Activated CD8-positive, alpha-beta memory T cell treated with anti-CD3 and anti-CD28 coated beads for 36 hours (primary cell): ENCODE measurements at regions not wholly inside any gene's neighbourhood (a gene's known extent, or its start where the extent isn't known, plus 50 kb on each side); places are given as distances from the start of the nearest gene placed in this dataset.
"Not testable (repeated sequence)": the region's sequence is repeated elsewhere in the genome, so short reads cannot be mapped to it uniquely, and the experiment has no call there.

Experiments
- CTCF ChIA-PET: fragments of 350-600 bp; sonication (Branson Sonifier 250); formaldehyde crosslinking; loops from one replicate; lab custom pipeline; 2021; ENCODE audit warnings: antibody characterized with exemption; lab: Charles Lee
- POLR2A ChIA-PET: fragments of 350-600 bp; sonication (Branson Sonifier 250); formaldehyde crosslinking; loops from one replicate; lab custom pipeline; 2021; ENCODE audit warnings: antibody characterized with exemption; lab: Charles Lee

- ChIA-PET POLR2A (no interaction called here), CTCF (no interaction called here)
Observed at GRCh38 chr1:14345946-14346550, 252.4 kb upstream of the KAZN start.

GRCh38 chr1:14347186-14347585, 251.3 kb upstream of the KAZN start:
- CTCF ChIA-PET: no interaction called here
- POLR2A ChIA-PET: no interaction called here

GRCh38 chr1:14347776-14348175, 250.7 kb upstream of the KAZN start:
- ChIA-PET POLR2A (no interaction called here), CTCF (no interaction called here)

GRCh38 chr1:14350197-14350596, 248.3 kb upstream of the KAZN start:
- POLR2A ChIA-PET: no interaction called here
- CTCF ChIA-PET: interaction anchor here (0.7 kb wide), 1 partner anchor 10 kb away, joined by 3 read pairs; no protein-coding TSS in a partner anchor

- CTCF ChIA-PET: no interaction called here
Observed at GRCh38 chr1:14352897-14353296, 245.6 kb upstream of the KAZN start.

GRCh38 chr1:14361005-14361404, 237.5 kb upstream of the KAZN start:
- POLR2A ChIA-PET, CTCF ChIA-PET: not testable (repeated sequence)

More at GRCh38 chr1:14352897-14353296, 245.6 kb upstream of the KAZN start:
- POLR2A ChIA-PET: no interaction called here

GRCh38 chr1:14362331-14362730, 236.2 kb upstream of the KAZN start:
- ChIA-PET CTCF (no interaction called here), POLR2A (no interaction called here)

- ChIA-PET CTCF (no interaction called here), POLR2A (interaction anchor here (0.7 kb wide), 1 partner anchor 63 kb away, joined by 3 read pairs; no protein-coding TSS in a partner anchor)
Observed at GRCh38 chr1:14363036-14363590, 235.4 kb upstream of the KAZN start.

- POLR2A ChIA-PET: no interaction called here
- CTCF ChIA-PET: no interaction called here
Observed at GRCh38 chr1:14363707-14364413, 234.6 kb upstream of the KAZN start.

GRCh38 chr1:14365301-14365988, 233.0 kb upstream of the KAZN start:
- ChIA-PET CTCF (no interaction called here), POLR2A (no interaction called here)

GRCh38 chr1:14366091-14367018, 232.1 kb upstream of the KAZN start:
- ChIA-PET CTCF (no interaction called here), POLR2A (no interaction called here)

- ChIA-PET POLR2A (no interaction called here), CTCF (no interaction called here)
Observed at GRCh38 chr1:14367451-14367850, 231.0 kb upstream of the KAZN start.

GRCh38 chr1:14369526-14370213, 228.8 kb upstream of the KAZN start:
- ChIA-PET CTCF (no interaction called here), POLR2A (no interaction called here)

GRCh38 chr1:14371771-14372497, 226.6 kb upstream of the KAZN start:
- ChIA-PET POLR2A (no interaction called here), CTCF (no interaction called here)

GRCh38 chr1:14372526-14372925, 226.0 kb upstream of the KAZN start:
- ChIA-PET POLR2A (no interaction called here), CTCF (no interaction called here)

- ChIA-PET CTCF (no interaction called here), POLR2A (no interaction called here)
Observed at GRCh38 chr1:14373081-14373758, 225.3 kb upstream of the KAZN start.

GRCh38 chr1:14375226-14375625, 223.3 kb upstream of the KAZN start:
- CTCF ChIA-PET: no interaction called here
- POLR2A ChIA-PET: no interaction called here

GRCh38 chr1:14377386-14377785, 221.1 kb upstream of the KAZN start:
- CTCF ChIA-PET: no interaction called here

More at GRCh38 chr1:14377386-14377785, 221.1 kb upstream of the KAZN start:
- POLR2A ChIA-PET: no interaction called here
